ENCODE measurements at regions not wholly inside any gene's neighbourhood (a gene's known extent, or its start where the extent isn't known, plus 50 kb on each side); places are given as distances from the start of the nearest gene placed in this dataset.

DNA sequence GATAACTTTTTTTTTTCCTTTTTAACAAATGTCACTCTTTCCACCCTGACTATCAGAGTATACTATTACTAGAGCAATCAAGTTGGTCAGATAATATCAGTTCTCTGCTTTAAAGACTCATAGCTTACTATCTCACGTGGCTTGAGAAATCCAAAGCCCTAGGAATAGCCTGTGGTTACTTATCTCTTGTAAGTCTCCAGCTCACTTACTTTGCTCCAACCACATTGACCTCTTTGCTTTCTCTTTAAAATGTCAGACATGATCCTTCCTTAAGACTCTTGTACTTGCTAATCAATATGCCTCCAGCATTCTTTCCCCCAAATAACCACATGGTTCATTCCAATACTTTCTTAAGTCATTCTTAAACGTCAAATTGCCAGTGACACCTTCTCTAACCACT is 1292.2 kb downstream of the REEP3 start:
- TF ChIP-seq, protein P1, sequence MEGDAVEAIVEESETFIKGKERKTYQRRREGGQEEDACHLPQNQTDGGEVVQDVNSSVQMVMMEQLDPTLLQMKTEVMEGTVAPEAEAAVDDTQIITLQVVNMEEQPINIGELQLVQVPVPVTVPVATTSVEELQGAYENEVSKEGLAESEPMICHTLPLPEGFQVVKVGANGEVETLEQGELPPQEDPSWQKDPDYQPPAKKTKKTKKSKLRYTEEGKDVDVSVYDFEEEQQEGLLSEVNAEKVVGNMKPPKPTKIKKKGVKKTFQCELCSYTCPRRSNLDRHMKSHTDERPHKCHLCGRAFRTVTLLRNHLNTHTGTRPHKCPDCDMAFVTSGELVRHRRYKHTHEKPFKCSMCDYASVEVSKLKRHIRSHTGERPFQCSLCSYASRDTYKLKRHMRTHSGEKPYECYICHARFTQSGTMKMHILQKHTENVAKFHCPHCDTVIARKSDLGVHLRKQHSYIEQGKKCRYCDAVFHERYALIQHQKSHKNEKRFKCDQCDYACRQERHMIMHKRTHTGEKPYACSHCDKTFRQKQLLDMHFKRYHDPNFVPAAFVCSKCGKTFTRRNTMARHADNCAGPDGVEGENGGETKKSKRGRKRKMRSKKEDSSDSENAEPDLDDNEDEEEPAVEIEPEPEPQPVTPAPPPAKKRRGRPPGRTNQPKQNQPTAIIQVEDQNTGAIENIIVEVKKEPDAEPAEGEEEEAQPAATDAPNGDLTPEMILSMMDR (IDR thresholded peaks at IDR 0.05): no peak
- no peak for TF ChIP-seq EZH2 (IDR thresholded peaks at IDR 0.05; ENCODE audit: borderline replicate concordance, insufficient read depth, low read depth, low read length, poor library complexity, severe bottlenecking)

Data from B cell (primary cell).